Adrenal gland (tissue), 5 donors: ENCODE measurements at regions not wholly inside any gene's neighbourhood (a gene's known extent, or its start where the extent isn't known, plus 50 kb on each side); places are given as distances from the start of the nearest gene placed in this dataset.

Experiments
- POLR2A ChIP-seq, 2 donors: fragments of 450-650 bp; IDR thresholded peaks; one replicate each; pipeline ENCODE4 v1.6.1; 2017; ENCODE audit warnings: antibody characterized with exemption in 2 of 2, mild to moderate bottlenecking in 2 of 2, moderate library complexity in 1 of 2
- TF ChIP-seq, protein P1 (sequence below), 6 experiments: fragments of 450-650 bp in 4 of 6; fragments of 200-600 bp in 2 of 6; sonication (generic) in 1 of 6; IDR thresholded peaks; 1 replicate in 5 of 6; 2 replicates in 1 of 6; pipeline versions ENCODE4 v1.5.1 to v1.8.0; 2016 to 2021; ENCODE audit warnings: antibody characterized with exemption in 6 of 6, mild to moderate bottlenecking in 2 of 6, moderate library complexity in 1 of 6
- donor health status: DM: no; HTN: no; CAD: no.

DNA sequence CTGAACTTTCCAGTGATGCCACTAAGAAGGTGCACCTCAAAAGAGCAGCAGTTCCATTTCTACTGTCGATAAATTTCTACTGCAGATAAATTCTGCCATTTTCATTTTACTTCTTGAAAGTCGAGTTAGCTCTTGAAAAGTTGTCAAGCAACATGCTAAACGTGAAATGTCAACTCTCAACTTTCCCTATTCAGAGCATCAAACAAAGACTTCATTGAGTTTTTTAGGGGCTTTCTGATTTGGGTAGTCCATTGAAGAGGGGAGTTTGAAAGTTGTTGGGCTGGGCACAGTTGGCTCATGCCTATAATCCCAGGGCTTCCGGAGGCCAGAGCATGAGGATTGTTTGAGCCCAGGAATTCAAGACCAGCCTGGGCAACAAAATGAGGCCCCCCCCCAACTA lies 59.4 kb upstream of the SYNE2 start:
- TF ChIP-seq, protein P1, sequence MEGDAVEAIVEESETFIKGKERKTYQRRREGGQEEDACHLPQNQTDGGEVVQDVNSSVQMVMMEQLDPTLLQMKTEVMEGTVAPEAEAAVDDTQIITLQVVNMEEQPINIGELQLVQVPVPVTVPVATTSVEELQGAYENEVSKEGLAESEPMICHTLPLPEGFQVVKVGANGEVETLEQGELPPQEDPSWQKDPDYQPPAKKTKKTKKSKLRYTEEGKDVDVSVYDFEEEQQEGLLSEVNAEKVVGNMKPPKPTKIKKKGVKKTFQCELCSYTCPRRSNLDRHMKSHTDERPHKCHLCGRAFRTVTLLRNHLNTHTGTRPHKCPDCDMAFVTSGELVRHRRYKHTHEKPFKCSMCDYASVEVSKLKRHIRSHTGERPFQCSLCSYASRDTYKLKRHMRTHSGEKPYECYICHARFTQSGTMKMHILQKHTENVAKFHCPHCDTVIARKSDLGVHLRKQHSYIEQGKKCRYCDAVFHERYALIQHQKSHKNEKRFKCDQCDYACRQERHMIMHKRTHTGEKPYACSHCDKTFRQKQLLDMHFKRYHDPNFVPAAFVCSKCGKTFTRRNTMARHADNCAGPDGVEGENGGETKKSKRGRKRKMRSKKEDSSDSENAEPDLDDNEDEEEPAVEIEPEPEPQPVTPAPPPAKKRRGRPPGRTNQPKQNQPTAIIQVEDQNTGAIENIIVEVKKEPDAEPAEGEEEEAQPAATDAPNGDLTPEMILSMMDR (IDR thresholded peaks at IDR 0.05), result no peak
- TF ChIP-seq POLR2A (IDR thresholded peaks at IDR 0.05), result no peak
